OCI-M1 (cell line): ENCODE measurements at regions not wholly inside any gene's neighbourhood (a gene's known extent, or its start where the extent isn't known, plus 50 kb on each side); places are given as distances from the start of the nearest gene placed in this dataset.
A peak's percentile ranks its signal among the peaks of the same experiment; 100 is the strongest.

ENCODE experiments used
- DNase-seq: peaks from one replicate; lab custom pipeline; 2025; lab: John Stamatoyannopoulos, UW

DNA sequence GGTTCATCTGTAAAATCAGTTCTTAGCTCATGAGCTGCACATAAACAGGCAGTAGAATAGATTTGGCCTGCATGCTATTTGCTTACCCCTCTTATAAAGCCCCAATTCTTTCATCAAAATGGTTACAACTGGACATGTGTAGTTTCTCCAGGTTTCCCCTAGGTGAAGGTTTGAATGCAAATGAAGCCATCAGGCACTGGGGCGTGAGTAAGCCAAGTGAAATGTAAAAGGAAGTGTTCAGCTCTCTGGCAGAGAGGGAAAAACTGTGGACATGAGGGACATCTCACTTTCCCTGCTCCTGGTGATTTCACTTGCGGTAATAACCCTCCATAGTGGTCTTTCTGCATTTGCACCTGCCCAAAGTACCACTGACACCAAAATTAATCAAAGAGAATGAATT is 1402.3 kb upstream of the LRRTM1 start:
- no peak for DNase-seq

GRCh38 chr2:81703831-81704230 is 1399.3 kb upstream of the LRRTM1 start:
- DNase-seq = no peak

DNA sequence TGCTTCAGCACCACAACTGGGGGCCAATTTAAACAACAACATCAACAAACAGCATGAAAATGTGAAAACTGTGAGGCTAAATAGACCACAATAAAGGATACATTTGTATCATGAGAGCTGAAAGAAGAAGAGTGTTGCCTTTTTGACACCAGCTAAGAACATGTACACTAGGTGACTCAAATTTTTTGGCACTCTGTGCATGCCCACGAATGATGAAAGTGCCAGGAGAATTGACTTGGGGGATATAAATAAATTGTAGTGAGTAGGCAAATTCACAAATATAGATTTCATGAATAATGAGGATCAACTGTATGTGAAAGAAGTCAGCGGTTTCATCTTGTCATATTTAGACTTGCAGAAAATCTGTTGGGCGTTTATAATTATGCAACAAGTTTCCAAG is 1388.0 kb upstream of the LRRTM1 start:
- no peak for DNase-seq

GRCh38 chr2:81675641-81676040 is 1371.1 kb upstream of the LRRTM1 start:
- peak; percentile 1 for DNase-seq

DNA sequence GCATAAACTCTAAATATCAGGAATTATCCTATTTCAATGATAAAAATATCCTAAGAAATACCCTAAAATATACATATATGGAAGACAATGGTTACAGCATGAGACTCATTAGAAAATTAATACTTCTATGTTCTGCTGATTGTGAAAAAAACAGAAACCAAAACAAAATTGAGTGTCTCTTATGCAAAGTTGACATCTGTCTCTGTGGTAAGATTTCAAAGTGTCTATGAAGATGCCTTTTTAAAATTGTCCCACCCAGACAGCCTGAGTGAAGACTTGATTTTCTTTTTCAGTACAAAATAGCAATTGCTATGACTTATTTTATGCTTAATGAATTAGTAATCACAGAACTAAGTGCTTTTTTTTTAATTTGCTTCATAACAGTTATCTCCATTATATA is 1368.4 kb upstream of the LRRTM1 start:
- DNase-seq = no peak

- DNase-seq = peak; percentile 6
Observed at GRCh38 chr2:81672516-81672915, 1368.0 kb upstream of the LRRTM1 start.

DNA sequence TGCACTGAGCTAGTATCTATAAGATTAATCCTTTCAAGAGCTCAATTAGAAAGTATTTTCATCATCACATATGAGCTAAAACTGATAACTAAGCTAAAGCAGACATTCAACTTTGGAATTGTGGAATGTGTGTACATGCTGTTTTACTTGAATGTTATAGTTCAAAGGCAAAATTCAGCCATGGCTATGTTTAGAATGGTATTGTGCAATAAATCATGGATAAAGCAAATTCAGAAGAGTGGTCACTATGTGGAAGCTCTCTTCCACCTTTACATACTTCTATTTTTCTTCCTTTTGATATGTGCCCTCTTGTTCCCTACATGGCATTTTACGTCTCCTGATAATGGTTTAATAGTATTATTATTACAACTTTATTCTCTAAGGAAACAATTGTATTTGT is 1366.3 kb upstream of the LRRTM1 start:
- no peak for DNase-seq

DNA sequence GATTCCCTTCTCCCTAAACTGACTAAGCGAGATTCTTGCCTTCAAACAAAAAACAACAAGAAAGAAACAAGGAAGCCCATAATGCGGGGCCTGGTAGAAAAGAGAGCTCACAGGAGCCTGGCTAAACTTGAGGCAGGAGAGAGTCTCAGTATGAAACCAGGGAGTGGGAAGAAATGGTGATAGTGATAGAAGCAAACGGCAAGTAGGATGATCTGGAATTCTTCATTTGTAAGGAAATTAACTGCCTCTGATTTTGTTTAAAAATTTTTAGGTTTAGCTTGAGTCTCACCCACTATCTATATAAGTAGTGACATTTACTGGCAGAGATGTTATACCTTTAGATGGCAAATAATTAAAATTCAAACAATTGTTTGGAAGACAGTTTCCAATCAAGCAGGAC is 1356.5 kb upstream of the LRRTM1 start:
- DNase-seq = no peak

- no peak for DNase-seq
Observed at GRCh38 chr2:81658227-81658626, 1353.7 kb upstream of the LRRTM1 start.

GRCh38 chr2:81650048-81650971 is 1345.8 kb upstream of the LRRTM1 start:
- peak; percentile 2 for DNase-seq

- no peak for DNase-seq
Observed at GRCh38 chr2:81648806-81649205, 1344.3 kb upstream of the LRRTM1 start.

GRCh38 chr2:81648370-81648769 is 1343.8 kb upstream of the LRRTM1 start:
- DNase-seq = no peak

GRCh38 chr2:81647715-81648230 is 1343.2 kb upstream of the LRRTM1 start:
- no peak for DNase-seq

- DNase-seq = peak; percentile 55
Observed at GRCh38 chr2:81645745-81646301, 1341.3 kb upstream of the LRRTM1 start.

DNA sequence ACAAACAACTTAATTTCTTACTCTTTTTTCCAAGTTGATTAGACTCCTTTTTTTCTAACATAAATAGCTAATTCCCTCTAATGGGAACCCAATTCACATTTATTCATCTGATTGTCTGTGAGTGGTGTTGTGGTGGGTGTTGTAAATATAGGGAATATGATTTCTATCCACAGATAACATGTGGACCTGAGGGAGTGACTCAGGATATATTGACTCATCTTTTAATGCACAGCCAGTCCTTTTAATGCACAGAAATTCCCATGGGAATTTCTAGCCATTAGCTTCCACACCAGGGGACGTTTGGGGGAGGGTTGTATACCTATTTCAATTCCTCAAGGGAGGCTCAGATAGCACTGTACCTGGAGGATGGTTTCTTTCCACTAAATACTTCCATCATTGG is 1339.6 kb upstream of the LRRTM1 start:
- DNase-seq = no peak

- DNase-seq = no peak
Observed at GRCh38 chr2:81624825-81625224, 1320.3 kb upstream of the LRRTM1 start.

DNA sequence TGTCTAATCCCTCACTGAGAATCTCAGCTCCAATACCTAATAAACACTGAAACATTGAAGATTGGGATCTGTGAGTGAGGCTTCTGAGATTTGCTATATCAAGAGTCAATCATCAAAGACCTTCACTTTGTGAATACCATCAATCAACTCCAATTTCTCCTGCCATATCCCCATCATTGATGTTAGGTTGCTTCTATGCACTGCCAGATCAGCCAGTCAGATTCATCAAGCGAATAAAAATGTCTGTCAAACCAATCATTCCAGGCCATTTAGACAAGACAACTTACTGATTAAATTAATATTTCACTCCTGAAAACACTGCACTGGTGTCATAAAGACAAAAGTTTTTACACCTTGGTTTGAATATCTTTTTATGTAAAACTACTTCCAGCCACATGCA is 1295.5 kb upstream of the LRRTM1 start:
- no peak for DNase-seq

DNA sequence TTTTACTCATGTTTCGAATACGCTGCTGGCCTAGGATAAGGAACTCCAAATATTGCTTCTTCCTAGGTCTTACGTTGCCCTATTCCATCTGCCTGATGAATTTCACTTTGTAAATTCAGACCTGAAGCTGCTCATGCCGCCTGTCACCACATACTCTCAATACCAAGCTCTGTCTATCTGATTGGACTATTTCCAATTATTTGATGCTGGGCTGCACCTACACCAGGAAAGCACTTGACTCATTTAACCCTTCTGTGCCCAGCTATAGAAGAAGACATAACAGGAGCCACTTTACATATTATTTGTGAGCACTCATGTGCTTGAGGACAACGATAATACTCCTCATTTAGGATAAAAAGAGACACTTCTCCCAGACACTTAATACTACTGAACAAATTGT is 1293.9 kb upstream of the LRRTM1 start:
- no peak for DNase-seq

DNA sequence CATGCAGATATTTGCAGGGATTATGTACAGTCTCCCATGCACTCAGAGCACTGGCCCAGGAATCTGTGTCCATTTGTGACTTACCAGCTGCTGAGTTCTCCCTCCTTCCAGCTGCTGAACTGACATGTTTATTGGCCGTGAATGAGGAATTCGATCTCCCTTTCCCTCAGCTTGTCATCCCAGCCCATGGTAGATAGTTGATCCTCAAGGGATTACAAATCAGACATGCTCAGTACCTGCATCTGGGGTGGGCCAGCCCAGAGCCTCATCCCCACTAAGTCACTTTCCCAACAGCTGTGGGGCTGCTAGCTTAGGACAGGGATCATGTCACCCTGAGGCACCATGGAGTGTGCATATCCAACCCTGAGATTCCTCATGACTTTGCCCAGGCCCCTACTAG is 1284.9 kb upstream of the LRRTM1 start:
- DNase-seq = no peak

GRCh38 chr2:81583311-81584108 is 1279.0 kb upstream of the LRRTM1 start:
- no peak for DNase-seq

- no peak for DNase-seq
Observed at GRCh38 chr2:81576713-81577112, 1272.2 kb upstream of the LRRTM1 start.

DNA sequence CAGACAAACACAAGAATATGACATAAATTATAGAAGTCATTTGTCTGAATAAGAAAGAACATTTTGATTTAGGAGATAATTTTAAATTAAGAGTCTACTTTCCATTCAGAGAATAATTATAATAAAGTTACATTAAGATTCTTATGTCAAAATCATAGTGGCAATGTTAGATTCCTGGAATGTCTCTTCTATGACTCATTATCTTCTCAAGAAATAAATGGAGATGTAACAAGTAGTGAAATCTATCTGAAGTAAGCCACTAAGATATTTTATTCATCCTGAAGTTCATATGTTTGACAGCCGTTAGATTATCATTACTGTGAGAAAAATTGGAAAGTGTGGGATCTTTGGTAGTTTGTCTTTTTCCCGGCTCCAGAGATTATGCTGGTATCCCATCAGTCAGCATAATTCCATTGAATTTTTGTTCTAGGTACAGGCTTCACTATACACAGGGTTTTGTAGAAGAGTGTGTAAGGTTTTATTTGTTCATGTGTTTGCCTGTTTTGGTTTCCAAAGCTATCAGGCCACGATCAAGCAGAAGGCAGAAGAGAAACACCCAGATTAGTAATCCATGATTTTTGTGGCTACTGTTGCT is 1246.6 kb upstream of the LRRTM1 start:
- no peak for DNase-seq
